SHP77 treated with DMSO at 0.1 percent for 48 hours (cell line): ENCODE measurements at regions not wholly inside any gene's neighbourhood (a gene's known extent, or its start where the extent isn't known, plus 50 kb on each side); places are given as distances from the start of the nearest gene placed in this dataset.

Experiments used
- DNase-seq: peaks from one replicate; lab custom pipeline; 2025; lab: John Stamatoyannopoulos, UW

- DNase-seq: no peak
Measured at GRCh38 chr22:47995718-47996117, 1233.3 kb downstream of the TBC1D22A start.

GRCh38 chr22:47995264-47995627 is 1232.8 kb downstream of the TBC1D22A start:
- DNase-seq: no peak

- no peak for DNase-seq
Measured at GRCh38 chr22:47994601-47995263, 1232.3 kb downstream of the TBC1D22A start.

- no peak for DNase-seq
Measured at GRCh38 chr22:47994045-47994444, 1231.6 kb downstream of the TBC1D22A start.

GRCh38 chr22:47990481-47990880 is 1228.0 kb downstream of the TBC1D22A start:
- DNase-seq: no peak

GRCh38 chr22:47987885-47988515 is 1225.5 kb downstream of the TBC1D22A start:
- no peak for DNase-seq

GRCh38 chr22:47976219-47976618 is 1213.8 kb downstream of the TBC1D22A start:
- DNase-seq: no peak

GRCh38 chr22:47967831-47968230 is 1205.4 kb downstream of the TBC1D22A start:
- no peak for DNase-seq

- no peak for DNase-seq
Measured at GRCh38 chr22:47966316-47966715, 1203.9 kb downstream of the TBC1D22A start.

GRCh38 chr22:47965896-47966295 is 1203.4 kb downstream of the TBC1D22A start:
- DNase-seq: no peak

GRCh38 chr22:47965066-47965465 is 1202.6 kb downstream of the TBC1D22A start:
- no peak for DNase-seq

- DNase-seq: no peak
Measured at GRCh38 chr22:47963660-47964059, 1201.2 kb downstream of the TBC1D22A start.

- no peak for DNase-seq
Measured at GRCh38 chr22:47957649-47958048, 1195.2 kb downstream of the TBC1D22A start.

- no peak for DNase-seq
Measured at GRCh38 chr22:47954107-47954506, 1191.7 kb downstream of the TBC1D22A start.

GRCh38 chr22:47944941-47945340 is 1182.5 kb downstream of the TBC1D22A start:
- DNase-seq: no peak

GRCh38 chr22:47943729-47944700 is 1181.6 kb downstream of the TBC1D22A start:
- no peak for DNase-seq

- no peak for DNase-seq
Measured at GRCh38 chr22:47940211-47940610, 1177.8 kb downstream of the TBC1D22A start.

- DNase-seq: no peak
Measured at GRCh38 chr22:47933891-47934290, 1171.4 kb downstream of the TBC1D22A start.

- no peak for DNase-seq
Measured at GRCh38 chr22:47933226-47933625, 1170.8 kb downstream of the TBC1D22A start.

GRCh38 chr22:47929646-47930185 is 1167.3 kb downstream of the TBC1D22A start:
- DNase-seq: no peak

GRCh38 chr22:47929073-47929472 is 1166.6 kb downstream of the TBC1D22A start:
- DNase-seq: peak; percentile 31

- no peak for DNase-seq
Measured at GRCh38 chr22:47928631-47929030, 1166.2 kb downstream of the TBC1D22A start.
